Islet precursor cell (in vitro differentiated cells): ENCODE measurements at regions not wholly inside any gene's neighbourhood (a gene's known extent, or its start where the extent isn't known, plus 50 kb on each side); places are given as distances from the start of the nearest gene placed in this dataset.

Experiments
- DNase-seq: peaks from one replicate; pipeline ENCODE4 v3.0.0-alpha.2; 2018

DNA sequence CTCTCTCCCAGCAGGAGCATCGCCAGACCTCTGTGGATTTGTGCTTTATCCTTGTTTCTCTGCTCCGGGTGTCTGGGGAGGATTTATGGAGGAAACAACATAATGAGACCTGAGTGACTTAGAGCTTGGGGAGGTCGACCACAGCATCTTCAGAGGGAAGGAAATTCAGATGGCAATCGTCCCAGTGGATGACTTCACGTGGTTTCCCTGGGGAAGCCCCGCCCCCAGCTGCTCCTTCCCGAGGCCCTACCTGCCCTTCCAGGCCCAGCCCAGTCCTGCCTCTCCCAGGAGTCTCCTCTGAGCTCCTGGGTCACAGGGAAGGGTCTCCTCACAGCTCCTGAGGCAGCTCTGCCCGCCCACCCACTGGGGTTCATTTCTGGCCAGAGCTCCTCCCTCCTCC is 430.3 kb upstream of the SULF2 start:
- DNase-seq, result no peak

DNA sequence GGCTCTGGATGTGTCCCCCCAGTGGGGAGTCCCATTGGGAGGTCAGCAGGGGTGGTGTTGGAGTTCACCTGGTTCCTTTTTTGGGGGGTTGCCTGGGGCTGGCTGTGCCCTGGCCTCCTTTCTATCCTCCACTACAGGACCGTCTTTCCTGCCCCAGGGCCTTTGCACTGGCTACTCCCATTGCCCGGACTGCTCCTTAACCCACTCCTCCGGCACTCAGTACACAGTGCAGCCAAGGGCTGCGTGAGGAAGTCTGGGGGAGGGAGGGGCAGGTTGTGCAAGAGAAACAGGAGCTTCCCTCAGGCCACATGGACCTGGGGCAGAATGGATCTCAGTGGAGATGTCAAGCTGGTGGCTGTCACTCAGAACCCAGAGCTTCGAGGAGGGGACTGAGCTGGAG is 429.3 kb upstream of the SULF2 start:
- no peak for DNase-seq

- DNase-seq, result peak; percentile 79
Observed at GRCh38 chr20:48213635-48214034, 428.4 kb upstream of the SULF2 start.

DNA sequence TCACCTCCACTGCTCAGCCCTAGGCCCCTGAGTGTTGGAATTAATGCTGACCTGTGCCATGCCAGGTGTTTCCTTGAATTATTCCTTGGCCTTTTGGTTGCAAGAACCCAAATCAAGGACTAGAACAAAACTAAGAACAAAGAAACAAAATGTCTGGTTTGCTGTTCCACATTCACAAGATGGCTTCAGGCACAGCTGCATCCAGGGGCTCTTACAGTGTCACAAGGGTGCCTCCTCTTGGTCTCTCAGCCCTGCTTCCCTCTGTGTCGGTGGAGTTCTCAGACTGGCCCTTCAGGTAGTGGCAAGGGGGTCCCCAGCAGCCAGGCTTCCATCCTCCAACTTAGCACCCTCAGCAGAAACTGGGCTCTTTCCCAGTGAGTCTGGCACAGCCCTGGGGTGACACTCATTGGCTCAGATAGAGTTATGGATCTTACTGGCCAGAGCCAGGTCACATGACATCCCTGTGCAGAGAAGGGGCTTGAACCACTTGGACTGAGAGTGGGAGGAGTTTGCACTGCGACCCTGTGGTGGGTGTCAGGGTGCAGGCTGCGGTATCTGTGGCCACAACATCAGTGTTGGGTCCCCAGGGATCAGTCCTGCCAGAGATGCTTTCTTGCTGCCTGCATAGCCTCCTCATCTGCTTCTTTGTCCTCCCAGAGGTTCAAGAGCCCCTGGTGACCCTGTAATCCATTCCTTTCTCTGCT is 427.7 kb upstream of the SULF2 start:
- no peak for DNase-seq

GRCh38 chr20:48211847-48212246 is 426.6 kb upstream of the SULF2 start:
- no peak for DNase-seq

DNA sequence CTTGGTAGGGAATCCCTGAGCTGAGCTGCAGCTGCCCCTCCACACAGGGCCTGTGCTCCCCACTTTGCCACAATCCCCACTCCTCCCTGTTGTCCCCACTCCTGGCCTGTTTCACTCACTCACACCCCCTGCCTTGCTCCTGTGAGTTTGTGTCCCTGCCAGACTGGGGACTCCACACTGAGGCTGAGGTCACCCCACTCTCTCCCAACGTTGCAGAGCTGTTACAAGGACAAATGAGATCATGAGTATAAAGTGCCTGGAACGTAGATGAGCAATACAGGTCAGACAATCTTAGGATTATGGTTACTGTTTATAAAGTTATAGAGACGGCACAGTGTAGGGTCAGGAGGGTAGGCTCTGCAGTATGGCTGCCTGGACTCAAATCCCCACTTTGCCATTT is 426.0 kb upstream of the SULF2 start:
- DNase-seq, result no peak

DNA sequence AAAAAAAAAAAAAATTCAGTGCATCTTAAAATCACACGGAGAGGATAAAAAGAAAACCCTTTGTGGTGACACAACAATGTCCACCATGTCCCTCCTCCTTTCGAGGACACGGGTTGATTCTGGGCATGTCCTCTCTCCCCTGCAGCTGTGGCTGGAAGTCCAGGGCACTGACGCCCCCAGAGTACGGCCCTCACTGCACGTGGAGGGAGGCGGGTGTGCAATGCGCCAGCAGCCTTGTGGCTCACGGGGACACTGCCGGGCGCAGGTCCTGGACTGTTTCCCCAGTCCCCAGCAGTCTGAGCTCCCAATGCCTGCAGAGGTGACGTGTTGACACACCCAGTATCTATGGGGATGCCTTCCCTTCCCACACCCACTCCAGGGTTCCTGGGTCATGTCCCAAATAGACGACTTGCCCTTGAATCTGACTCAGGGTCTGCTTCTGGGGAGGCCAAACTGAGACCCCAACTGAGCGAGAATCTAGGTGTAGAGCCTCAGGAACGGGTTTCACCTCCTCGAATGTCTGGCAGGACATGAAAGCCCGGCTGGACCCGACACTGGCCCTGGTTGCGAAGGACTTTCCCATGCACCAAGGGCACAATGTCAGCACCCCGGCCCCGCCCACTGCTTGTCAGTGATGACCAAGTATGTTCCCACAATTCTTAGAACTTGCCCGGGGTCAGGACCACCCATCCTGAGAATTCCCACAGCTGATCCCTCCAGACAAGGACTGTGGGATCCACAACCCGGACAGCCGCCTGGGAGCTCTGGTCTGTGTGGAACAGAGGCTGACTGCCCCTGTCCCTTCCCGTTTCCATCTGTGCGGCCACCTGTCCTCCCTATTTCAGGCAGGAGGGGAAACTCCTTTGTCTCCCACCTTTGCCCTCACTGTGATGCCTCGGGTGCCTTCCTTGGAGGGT is 425.1 kb upstream of the SULF2 start:
- DNase-seq, result no peak

GRCh38 chr20:48209102-48209501 is 423.8 kb upstream of the SULF2 start:
- no peak for DNase-seq

DNA sequence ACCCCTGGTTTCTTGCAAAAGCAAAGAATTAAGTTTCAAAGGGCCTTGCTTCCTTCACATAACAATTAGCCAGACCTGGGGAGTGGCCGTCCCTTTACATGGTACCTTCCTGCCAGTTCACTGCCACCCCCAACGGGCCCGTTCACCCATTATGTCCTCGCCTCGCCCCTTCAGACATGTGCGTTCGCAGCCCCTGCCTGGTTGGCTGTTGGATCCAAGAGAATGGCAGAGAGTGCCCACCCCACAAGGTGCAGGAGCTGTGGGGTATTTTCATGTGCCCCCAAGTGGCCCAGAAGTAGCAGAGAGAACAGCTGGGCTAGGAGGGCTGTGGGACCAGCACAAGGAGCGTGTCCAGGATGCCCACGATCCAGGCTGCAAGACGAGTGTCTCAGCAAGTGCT is 422.9 kb upstream of the SULF2 start:
- no peak for DNase-seq

GRCh38 chr20:48207505-48207904 is 422.2 kb upstream of the SULF2 start:
- no peak for DNase-seq

DNA sequence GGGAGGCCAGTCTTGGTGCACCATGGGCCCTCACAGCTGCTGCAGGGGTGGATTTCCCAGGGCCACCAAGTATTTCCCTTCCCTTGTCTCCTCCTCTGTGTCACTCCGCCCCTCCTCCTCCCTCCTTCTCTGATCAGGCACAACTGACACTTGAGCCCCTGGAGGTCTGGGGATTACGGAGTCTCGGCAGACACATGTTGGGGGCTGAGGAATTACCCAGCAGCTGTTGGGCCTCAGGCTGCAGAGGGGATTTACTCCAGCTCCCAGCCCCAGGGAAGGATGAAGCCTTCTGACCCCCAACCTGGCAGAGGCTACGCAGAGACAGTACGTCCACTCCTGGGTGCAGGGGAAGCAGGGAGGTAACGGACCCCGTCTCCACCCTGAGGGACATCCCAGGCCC is 420.5 kb upstream of the SULF2 start:
- no peak for DNase-seq

DNA sequence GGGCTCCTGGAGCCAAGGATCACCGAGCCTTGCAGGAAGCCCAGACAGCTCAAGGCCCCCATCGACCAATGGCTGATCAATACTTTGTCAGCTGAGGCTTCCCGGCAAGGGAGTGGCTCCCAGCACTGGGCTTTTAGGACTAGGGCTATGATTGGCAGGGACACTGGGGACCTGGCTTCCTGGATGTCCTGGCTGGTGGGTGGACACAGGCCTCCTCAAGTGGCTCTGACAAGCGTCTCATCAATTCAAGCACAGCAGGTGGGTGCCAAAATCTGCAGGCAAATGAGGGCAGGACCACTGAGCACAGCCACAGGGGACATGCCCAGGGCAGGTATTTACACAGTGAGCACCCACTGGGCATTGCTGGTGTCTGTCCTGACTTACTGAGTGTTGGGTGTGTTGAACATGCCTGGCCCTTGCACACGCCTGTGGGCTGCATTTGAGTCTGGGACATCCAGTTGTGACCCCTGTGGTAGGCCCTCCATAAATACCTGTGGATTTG is 420.1 kb upstream of the SULF2 start:
- DNase-seq, result no peak

DNA sequence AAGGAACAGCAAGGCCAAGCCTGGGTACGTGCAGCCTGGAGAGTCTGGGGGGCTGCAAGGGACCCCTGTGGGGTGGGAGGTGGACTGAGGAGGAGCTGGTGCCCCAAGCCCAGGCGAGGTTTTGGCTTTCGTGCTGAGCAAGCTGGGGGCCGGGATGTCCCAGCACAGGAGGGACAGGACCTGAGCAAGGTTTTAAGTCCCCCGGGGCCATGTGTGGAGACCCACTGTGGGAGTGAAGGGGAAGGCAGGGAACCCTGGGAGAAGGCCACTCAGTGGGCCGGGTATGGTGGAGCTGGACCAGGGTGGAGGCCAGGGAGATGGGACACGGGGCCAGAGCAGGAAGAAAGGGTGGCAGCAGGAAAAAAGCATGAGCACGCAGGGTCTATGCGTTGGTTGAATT is 419.2 kb upstream of the SULF2 start:
- DNase-seq, result no peak

- no peak for DNase-seq
Observed at GRCh38 chr20:48203252-48203651, 418.0 kb upstream of the SULF2 start.

DNA sequence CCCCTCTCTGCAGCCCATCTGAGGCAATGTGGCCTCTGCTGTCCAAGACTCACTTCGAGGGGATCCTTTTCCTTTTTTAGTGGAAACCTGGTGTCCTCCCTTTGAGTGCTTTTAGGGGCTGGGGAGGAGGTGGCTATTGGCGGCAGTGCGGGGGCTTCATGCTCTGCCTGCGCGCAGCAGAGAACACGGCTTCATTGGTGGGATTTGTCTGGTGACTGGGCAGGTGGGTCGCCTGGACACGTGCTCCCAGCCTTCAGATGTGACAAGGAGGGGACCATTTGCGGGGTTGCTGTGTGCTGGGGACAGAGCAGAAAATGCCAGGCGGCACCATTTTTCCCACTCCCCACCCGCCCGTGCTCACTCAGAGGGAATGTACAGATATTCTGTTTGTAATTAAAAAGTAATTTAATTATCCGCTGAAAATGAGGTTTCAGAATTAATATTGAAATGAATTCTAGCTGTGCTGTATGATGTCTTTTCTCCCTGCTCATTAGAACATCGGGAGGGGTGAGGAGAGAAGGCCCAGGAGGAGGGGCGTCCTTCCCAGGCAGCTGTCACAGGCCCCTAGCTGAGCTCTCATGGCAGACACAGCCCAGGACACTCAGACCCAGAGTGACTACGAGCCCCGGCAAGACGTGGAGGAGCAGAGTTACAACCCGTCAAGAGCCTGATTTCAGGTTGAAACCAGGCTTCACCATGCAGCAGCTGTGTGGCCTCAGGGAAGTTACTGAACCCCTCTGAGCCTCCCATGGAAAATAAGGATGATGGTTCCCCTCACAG is 417.2 kb upstream of the SULF2 start:
- no peak for DNase-seq

DNA sequence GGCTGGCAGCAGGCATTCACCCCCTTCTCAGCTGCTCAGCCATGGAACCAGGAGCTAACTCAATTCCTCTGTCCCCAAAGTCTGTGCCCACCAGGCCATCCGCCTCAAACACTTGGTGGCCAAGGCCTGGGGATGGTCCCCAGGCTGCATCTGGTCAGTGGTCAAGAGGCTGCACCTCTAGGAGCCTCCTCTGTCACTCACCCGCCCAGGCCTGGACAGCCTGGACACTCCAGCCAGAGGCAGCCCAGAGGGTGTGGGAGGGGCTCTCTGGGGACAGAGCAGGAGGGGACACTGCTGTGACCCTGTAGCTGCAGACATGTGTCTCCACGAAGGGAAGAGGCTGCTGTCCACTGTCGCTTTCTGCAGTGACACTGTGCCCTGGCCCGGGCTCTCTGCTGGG is 416.6 kb upstream of the SULF2 start:
- no peak for DNase-seq

DNA sequence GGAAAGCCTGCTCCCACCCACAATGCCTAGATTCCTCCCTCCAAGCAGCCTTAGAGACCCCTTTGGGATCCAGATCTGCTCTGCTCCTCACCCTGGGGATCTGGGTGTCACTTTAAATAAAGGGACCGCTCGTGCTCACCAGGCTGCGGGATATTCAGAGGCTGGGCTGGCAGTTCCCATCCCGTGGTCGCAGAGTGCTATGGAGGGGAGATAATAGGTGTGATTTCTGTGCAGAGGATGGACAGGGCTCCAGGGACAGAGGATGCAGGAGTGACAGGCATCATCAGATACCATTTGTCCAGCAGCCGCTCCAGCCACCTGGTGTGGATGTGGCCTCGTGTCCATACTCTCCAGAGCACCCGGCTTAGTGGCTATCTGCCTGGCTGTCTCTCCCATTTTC is 415.9 kb upstream of the SULF2 start:
- DNase-seq, result no peak

GRCh38 chr20:48198929-48199451 is 413.7 kb upstream of the SULF2 start:
- DNase-seq, result no peak

- peak; percentile 74 for DNase-seq
Observed at GRCh38 chr20:48197066-48197465, 411.8 kb upstream of the SULF2 start.

GRCh38 chr20:48196486-48196885 is 411.2 kb upstream of the SULF2 start:
- DNase-seq, result no peak

- no peak for DNase-seq
Observed at GRCh38 chr20:48196001-48196400, 410.7 kb upstream of the SULF2 start.

- no peak for DNase-seq
Observed at GRCh38 chr20:48195121-48195870, 410.0 kb upstream of the SULF2 start.
